RWPE2 (cell line): ENCODE measurements at regions not wholly inside any gene's neighbourhood (a gene's known extent, or its start where the extent isn't known, plus 50 kb on each side); places are given as distances from the start of the nearest gene placed in this dataset.

ENCODE experiments used
- ATAC-seq: fragments of 200-7000 bp; cut with Tn5 transposase; 3 replicates; pipeline ENCODE4 v1.9.1; 2021; ENCODE audit warnings: low read depth
- DNase-seq: peaks from one replicate; pipeline ENCODE4 v3.0.0-alpha.2; 2020; ENCODE audit warnings: low spot score
- H3K27ac ChIP-seq: fragments of 450-650 bp; 2 replicates; pipeline ENCODE4 v1.5.1; 2017; ENCODE audit warnings: mild to moderate bottlenecking; ENCODE audit not compliant: poor library complexity, severe bottlenecking
- H3K27me3 ChIP-seq: fragments of 250-450 bp; sonication (Bioruptor Pico); 2 replicates; pipeline ENCODE4 v1.5.1; 2021; ENCODE audit warnings: mild to moderate bottlenecking, moderate library complexity; ENCODE audit not compliant: insufficient read depth, poor library complexity, severe bottlenecking
- H3K36me3 ChIP-seq: fragments of 250-450 bp; sonication (Bioruptor Pico); 2 replicates; pipeline ENCODE4 v1.5.1; 2020; ENCODE audit warnings: low read depth, mild to moderate bottlenecking, moderate library complexity
- H3K4me1 ChIP-seq: fragments of 250-450 bp; sonication (Bioruptor Pico); 2 replicates; pipeline ENCODE4 v1.5.1; 2021; ENCODE audit warnings: mild to moderate bottlenecking, moderate library complexity; ENCODE audit not compliant: insufficient read depth, poor library complexity, severe bottlenecking
- H3K4me3 ChIP-seq: fragments of 250-450 bp; sonication (Bioruptor Pico); 2 replicates; pipeline ENCODE4 v1.5.1; 2021; ENCODE audit warnings: mild to moderate bottlenecking, moderate library complexity; ENCODE audit not compliant: severe bottlenecking
- H3K9me3 ChIP-seq: fragments of 250-450 bp; sonication (Bioruptor Pico); 2 replicates; pipeline ENCODE4 v1.5.1; 2021; ENCODE audit warnings: mild to moderate bottlenecking, moderate library complexity; ENCODE audit not compliant: severe bottlenecking
- TF ChIP-seq, protein P1 (sequence below): fragments of 450-650 bp; IDR thresholded peaks from one replicate; pipeline ENCODE4 v1.5.1; 2017; ENCODE audit warnings: mild to moderate bottlenecking, moderate library complexity; ENCODE audit not compliant: poor library complexity, severe bottlenecking

- no peak for ATAC-seq
Measured at GRCh38 chr17:13986855-13987254, 82.4 kb upstream of the COX10 start.

GRCh38 chr17:13989138-13989537 is 80.2 kb upstream of the COX10 start:
- Histone ChIP-seq H3K27ac (no peak overlapping the region), H3K36me3 (no peaks in the 10 kb centered on the region), H3K4me1 (no peaks in the 10 kb centered on the region), H3K9me3 (no peaks in the 10 kb centered on the region), H3K27me3 (no peaks in the 10 kb centered on the region), H3K4me3 (no peak overlapping the region)
- no peak for DNase-seq
- no peak for ATAC-seq
- TF ChIP-seq, protein P1, sequence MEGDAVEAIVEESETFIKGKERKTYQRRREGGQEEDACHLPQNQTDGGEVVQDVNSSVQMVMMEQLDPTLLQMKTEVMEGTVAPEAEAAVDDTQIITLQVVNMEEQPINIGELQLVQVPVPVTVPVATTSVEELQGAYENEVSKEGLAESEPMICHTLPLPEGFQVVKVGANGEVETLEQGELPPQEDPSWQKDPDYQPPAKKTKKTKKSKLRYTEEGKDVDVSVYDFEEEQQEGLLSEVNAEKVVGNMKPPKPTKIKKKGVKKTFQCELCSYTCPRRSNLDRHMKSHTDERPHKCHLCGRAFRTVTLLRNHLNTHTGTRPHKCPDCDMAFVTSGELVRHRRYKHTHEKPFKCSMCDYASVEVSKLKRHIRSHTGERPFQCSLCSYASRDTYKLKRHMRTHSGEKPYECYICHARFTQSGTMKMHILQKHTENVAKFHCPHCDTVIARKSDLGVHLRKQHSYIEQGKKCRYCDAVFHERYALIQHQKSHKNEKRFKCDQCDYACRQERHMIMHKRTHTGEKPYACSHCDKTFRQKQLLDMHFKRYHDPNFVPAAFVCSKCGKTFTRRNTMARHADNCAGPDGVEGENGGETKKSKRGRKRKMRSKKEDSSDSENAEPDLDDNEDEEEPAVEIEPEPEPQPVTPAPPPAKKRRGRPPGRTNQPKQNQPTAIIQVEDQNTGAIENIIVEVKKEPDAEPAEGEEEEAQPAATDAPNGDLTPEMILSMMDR, result no peak

More at GRCh38 chr17:13986855-13987254, 82.4 kb upstream of the COX10 start:
- H3K27me3 ChIP-seq, result no peaks in the 10 kb centered on the region
- TF ChIP-seq, protein P1, result no peak
- no peaks in the 10 kb centered on the region for H3K9me3 ChIP-seq
- H3K4me3 ChIP-seq, result no peak overlapping the region
- H3K27ac ChIP-seq, result no peak overlapping the region
- DNase-seq, result no peak
- no peaks in the 10 kb centered on the region for H3K36me3 ChIP-seq
- no peaks in the 10 kb centered on the region for H3K4me1 ChIP-seq

DNA sequence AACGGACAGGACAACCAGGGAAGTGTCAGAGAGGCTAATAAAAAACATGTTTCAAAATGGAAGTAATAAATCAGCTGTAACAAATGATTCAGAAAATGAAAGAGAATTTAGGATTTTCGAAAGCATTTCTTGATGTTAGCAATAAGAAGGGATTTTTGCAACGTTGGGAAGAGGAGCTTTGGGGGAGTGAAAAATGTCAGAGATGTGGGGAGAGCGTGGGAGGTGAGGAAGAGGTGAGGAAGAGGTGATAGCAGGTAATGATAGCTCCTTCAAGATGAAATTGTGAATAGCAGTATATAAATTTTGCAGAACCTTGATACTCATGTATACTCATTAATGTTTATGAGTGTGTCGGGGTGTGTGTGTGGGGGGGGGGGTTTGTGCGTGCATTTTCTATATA is 76.2 kb upstream of the COX10 start:
- no peaks in the 10 kb centered on the region for H3K9me3 ChIP-seq
- no peaks in the 10 kb centered on the region for H3K27me3 ChIP-seq
- H3K36me3 ChIP-seq, result no peaks in the 10 kb centered on the region
- no peak overlapping the region for H3K27ac ChIP-seq
- no peaks in the 10 kb centered on the region for H3K4me1 ChIP-seq
- TF ChIP-seq, protein P1, result no peak
- DNase-seq (no peak), ATAC-seq (no peak)
- H3K4me3 ChIP-seq, result no peak overlapping the region

DNA sequence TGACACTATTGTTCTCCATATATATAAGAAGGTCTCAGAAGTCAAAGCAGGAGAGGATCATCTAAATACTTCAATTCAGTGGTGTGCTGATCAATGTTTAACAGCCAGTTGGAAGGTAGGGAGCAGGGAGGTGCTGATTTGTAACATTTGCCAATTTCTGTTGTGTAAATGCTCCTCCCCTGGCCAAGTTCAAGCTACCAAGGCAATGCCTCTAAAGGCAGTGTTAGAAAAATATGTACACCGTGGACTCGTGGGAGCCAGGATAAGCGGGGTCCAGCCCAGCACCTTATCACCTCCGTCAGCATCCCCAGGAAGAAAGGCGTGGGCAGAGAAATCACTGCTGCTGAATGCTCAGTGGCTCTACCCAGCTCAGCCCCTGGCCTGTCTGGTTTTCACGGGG is 75.3 kb upstream of the COX10 start:
- H3K4me1 ChIP-seq, result no peaks in the 10 kb centered on the region
- no peak overlapping the region for H3K4me3 ChIP-seq
- H3K27me3 ChIP-seq, result no peaks in the 10 kb centered on the region
- DNase-seq (no peak), ATAC-seq (no peak)
- no peaks in the 10 kb centered on the region for H3K9me3 ChIP-seq
- no peaks in the 10 kb centered on the region for H3K36me3 ChIP-seq
- TF ChIP-seq, protein P1, result no peak
- H3K27ac ChIP-seq, result no peak overlapping the region

DNA sequence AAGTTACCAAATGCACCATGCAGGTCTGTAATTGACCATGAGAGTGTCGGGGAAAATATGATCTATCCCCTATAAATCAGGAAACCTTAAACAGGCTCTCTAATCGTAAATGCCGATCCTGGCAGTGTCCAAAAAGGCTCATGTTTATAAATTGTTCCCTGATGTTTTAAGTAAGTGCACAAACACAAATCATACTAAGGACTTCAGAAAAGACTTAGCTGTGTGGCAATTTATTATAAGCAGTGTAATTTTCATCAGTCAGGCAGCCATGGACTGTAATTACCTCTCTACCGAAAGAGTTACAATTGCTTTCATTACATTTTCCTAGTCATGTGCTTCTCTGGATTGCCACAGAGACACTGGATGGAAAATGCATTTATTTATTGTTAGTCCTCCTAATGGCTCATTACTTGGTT is 73.4 kb upstream of the COX10 start:
- Histone ChIP-seq H3K9me3 (no peaks in the 10 kb centered on the region), H3K4me1 (no peaks in the 10 kb centered on the region), H3K27me3 (no peaks in the 10 kb centered on the region), H3K4me3 (no peak overlapping the region), H3K36me3 (no peaks in the 10 kb centered on the region), H3K27ac (no peak overlapping the region)
- ATAC-seq (no peak), DNase-seq (no peak)
- TF ChIP-seq, protein P1, result no peak
